Endothelial cell of umbilical vein (primary cell): ENCODE measurements at regions not wholly inside any gene's neighbourhood (a gene's known extent, or its start where the extent isn't known, plus 50 kb on each side); places are given as distances from the start of the nearest gene placed in this dataset.

Experiments used
- BruUV-seq: library from RNA; stranded (reverse); fragments of 400-500 nt; replicated peaks from 2 replicates; lab custom pipeline; 2021; lab: Mats Ljungman, UMichigan
- CTCF ChIA-PET: fragments of 300-600, 350-600 bp; sonication (Branson Sonifier 250); formaldehyde crosslinking; loops from one replicate; lab custom pipeline; 2021; ENCODE audit warnings: antibody characterized with exemption, inconsistent platforms; lab: Charles Lee
- POLR2A ChIA-PET: fragments of 300-600, 350-600 bp; sonication (Branson Sonifier 250); formaldehyde crosslinking; loops from one replicate; lab custom pipeline; 2021; ENCODE audit warnings: antibody characterized with exemption, inconsistent platforms; lab: Charles Lee
- DNase-seq: peaks from one replicate; pipeline ENCODE4 v3.0.0-alpha.2; 2011; ENCODE audit warnings: low read depth, low spot score
- FAIRE-seq: peaks from 2 replicates; lab custom pipeline; 2011; peaks lifted over from hg19 to GRCh38; lab: Jason Lieb, UNC
- H2AFZ ChIP-seq: 2 replicates; pipeline ENCODE4 v1.6.0; 2012; ENCODE audit warnings: low read depth, low read length, control low read depth, inconsistent platforms
- H3K27ac ChIP-seq: 2 replicates; pipeline ENCODE4 v1.5.1; 2011; ENCODE audit warnings: low read depth, mild to moderate bottlenecking, control low read depth, low read length, moderate library complexity; ENCODE audit not compliant: insufficient read depth
- H3K27me3 ChIP-seq, 2 experiments: 2 replicates each; pipeline versions ENCODE4 v1.6.0 to v1.6.1; 2011; ENCODE audit warnings: low read length in 2 of 2, mixed read lengths in 1 of 2; ENCODE audit not compliant: control insufficient read depth in 2 of 2, insufficient read depth in 2 of 2
- H3K36me3 ChIP-seq, 2 experiments: 2 replicates in 1 of 2; 3 replicates in 1 of 2; pipeline ENCODE4 v1.5.1; 2011; ENCODE audit warnings: low read length in 2 of 2, mild to moderate bottlenecking in 1 of 2, moderate library complexity in 1 of 2; ENCODE audit not compliant: control insufficient read depth in 2 of 2, insufficient read depth in 2 of 2; ENCODE audit errors: extremely low read depth in 1 of 2
- H3K4me1 ChIP-seq: 3 replicates; pipeline ENCODE4 v1.5.1; 2011; ENCODE audit warnings: mild to moderate bottlenecking, low read length; ENCODE audit not compliant: control insufficient read depth, insufficient read depth; ENCODE audit errors: extremely low read depth
- H3K4me2 ChIP-seq: 2 replicates; pipeline ENCODE4 v1.6.1; 2011; ENCODE audit warnings: low read length, control low read depth, mixed read lengths; ENCODE audit not compliant: insufficient read depth
- H3K4me3 ChIP-seq, 3 experiments: fragments of 200-600 bp in 1 of 3; sonication (generic), shearing (Covaris generic) in 1 of 3; replicated peaks in 1 of 3; 2 replicates each; pipeline ENCODE4 v1.5.1; 2011 to 2016; ENCODE audit warnings: control low read depth in 3 of 3, low read length in 3 of 3, mild to moderate bottlenecking in 2 of 3, inconsistent platforms in 1 of 3, low read depth in 1 of 3, moderate library complexity in 1 of 3; ENCODE audit not compliant: insufficient read depth in 1 of 3
- H3K79me2 ChIP-seq: 2 replicates; pipeline ENCODE4 v1.6.0; 2012; ENCODE audit warnings: low read length, inconsistent platforms; ENCODE audit not compliant: control insufficient read depth, insufficient read depth
- H3K9ac ChIP-seq: replicated peaks from 2 replicates; pipeline ENCODE3; 2011; ENCODE audit warnings: low read length, control low read depth; ENCODE audit not compliant: insufficient read depth; ENCODE audit errors: extremely low read depth
- H3K9me1 ChIP-seq: replicated peaks from 3 replicates; pipeline ENCODE4 v1.6.0; 2011; ENCODE audit warnings: mild to moderate bottlenecking, low read length; ENCODE audit not compliant: control insufficient read depth, insufficient read depth; ENCODE audit errors: extremely low read depth
- H3K9me3 ChIP-seq: replicated peaks from 2 replicates; pipeline ENCODE4 v1.5.1; 2012; ENCODE audit warnings: low read length, inconsistent platforms; ENCODE audit not compliant: control insufficient read depth, insufficient read depth
- H4K20me1 ChIP-seq: replicated peaks from 2 replicates; pipeline ENCODE3; 2011; ENCODE audit warnings: mild to moderate bottlenecking, low read length; ENCODE audit not compliant: control insufficient read depth, insufficient read depth; ENCODE audit errors: extremely low read depth
- EZH2 ChIP-seq: IDR thresholded peaks from 2 replicates; pipeline ENCODE4 v1.6.1; 2012; ENCODE audit warnings: borderline replicate concordance, low read depth, mild to moderate bottlenecking, moderate library complexity, low read length, inconsistent platforms; ENCODE audit not compliant: severe bottlenecking
- FOS ChIP-seq: IDR thresholded peaks from 2 replicates; pipeline ENCODE4 v1.6.1; 2011; ENCODE audit warnings: mild to moderate bottlenecking, low read length, moderate library complexity, borderline replicate concordance; ENCODE audit not compliant: insufficient read depth
- GATA2 ChIP-seq: IDR thresholded peaks from 2 replicates; pipeline ENCODE4 v1.7.0; 2011; ENCODE audit warnings: low read depth, mild to moderate bottlenecking, moderate library complexity, mixed read lengths, low read length; ENCODE audit not compliant: insufficient read length, insufficient read depth
- JUN ChIP-seq: IDR thresholded peaks from 2 replicates; pipeline ENCODE4 v1.6.1; 2011; ENCODE audit warnings: borderline replicate concordance, low read depth; ENCODE audit not compliant: insufficient read length, insufficient read depth
- MYC ChIP-seq: IDR thresholded peaks from one replicate; pipeline ENCODE4 v1.6.1; 2011; ENCODE audit warnings: mild to moderate bottlenecking, low read depth, low read length
- POLR2A ChIP-seq: IDR thresholded peaks from 2 replicates; pipeline ENCODE4 v1.6.1; 2012; ENCODE audit warnings: low read depth, mild to moderate bottlenecking, control low read depth, low read length
- POLR2AphosphoS5 ChIP-seq: IDR thresholded peaks from 2 replicates; pipeline ENCODE4 v1.6.1; 2012; ENCODE audit warnings: low read depth, mild to moderate bottlenecking, control low read depth, low read length, moderate library complexity; ENCODE audit not compliant: insufficient read depth
- dilution Hi-C: fragments of 300-500 bp; cut with MboI; formaldehyde crosslinking; loops from one replicate; pipeline ENCODE4 v1.15.0; 2019; ENCODE audit warnings: low sequenced_read_pairs; ENCODE audit not compliant: extremely low pct_ligation_motif_present
- intact Hi-C: fragments of 100-400 bp; cut with micrococcal nuclease; formaldehyde crosslinking; loops from one replicate; pipeline ENCODE4 v1.10.0; 2022
- TF ChIP-seq, protein P1 (sequence below), 2 donors: IDR thresholded peaks; 1 replicate in 1 of 2; 2 replicates in 1 of 2; pipeline ENCODE4 v1.5.1; 2011; ENCODE audit warnings: low read length in 2 of 2, mild to moderate bottlenecking in 2 of 2, moderate library complexity in 2 of 2, control low read depth in 1 of 2, inconsistent platforms in 1 of 2, low read depth in 1 of 2; ENCODE audit not compliant: insufficient read depth in 1 of 2; ENCODE audit errors: extremely low read depth in 1 of 2
- TF ChIP-seq, protein P2 (sequence below): IDR thresholded peaks from 2 replicates; pipeline ENCODE4 v1.6.1; 2011; ENCODE audit not compliant: insufficient read depth, insufficient read length

DNA sequence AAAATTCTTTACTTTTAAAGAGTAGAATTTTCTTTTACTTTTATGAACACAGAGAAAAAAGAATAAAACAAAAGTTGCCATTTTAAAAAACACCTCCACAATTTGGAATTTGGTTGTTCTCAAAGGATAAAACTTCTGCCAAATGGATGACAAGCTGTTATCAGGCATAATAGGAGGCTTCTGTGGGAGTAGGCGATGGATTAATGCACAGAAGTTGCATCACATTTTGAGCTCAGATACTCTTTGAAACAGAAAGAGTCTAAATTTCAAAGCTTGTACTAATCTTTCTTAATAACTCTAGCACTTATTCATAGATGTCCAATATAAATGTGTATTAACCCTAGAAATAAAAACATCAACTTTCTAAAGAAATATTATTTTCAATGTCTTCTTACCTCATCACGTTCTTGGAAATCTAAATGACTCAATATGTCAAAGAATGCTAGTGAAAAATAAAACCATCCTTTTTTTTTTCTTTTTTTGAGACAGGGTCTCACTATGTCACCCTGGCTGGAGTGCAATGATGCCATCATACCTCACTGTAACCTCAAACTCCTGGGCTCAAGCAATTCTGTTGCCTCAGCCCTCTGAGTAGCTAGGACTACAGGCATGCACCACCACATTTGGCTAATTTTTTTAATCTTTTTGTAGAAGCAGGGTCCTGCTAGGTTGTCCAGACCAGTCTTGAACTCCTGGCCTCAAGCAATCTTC is 112.8 kb upstream of the USP25 start:
- FAIRE-seq (no peak), DNase-seq (no peak)
- CTCF ChIA-PET: no interaction called here
- intact Hi-C loops (no loop called here), dilution Hi-C loops (no loop called here)
- POLR2A ChIA-PET: interaction anchor here (0.5 kb wide), 1 partner anchor 12 kb away, joined by 5 read pairs; no protein-coding TSS in a partner anchor
- no peak overlapping the region for H3K27ac ChIP-seq
- TF ChIP-seq POLR2AphosphoS5 (no peak), POLR2A (no peak), MYC (no peak), JUN (no peak), GATA2 (no peak), FOS (no peak), EZH2 (no peak)
- TF ChIP-seq, protein P1, sequence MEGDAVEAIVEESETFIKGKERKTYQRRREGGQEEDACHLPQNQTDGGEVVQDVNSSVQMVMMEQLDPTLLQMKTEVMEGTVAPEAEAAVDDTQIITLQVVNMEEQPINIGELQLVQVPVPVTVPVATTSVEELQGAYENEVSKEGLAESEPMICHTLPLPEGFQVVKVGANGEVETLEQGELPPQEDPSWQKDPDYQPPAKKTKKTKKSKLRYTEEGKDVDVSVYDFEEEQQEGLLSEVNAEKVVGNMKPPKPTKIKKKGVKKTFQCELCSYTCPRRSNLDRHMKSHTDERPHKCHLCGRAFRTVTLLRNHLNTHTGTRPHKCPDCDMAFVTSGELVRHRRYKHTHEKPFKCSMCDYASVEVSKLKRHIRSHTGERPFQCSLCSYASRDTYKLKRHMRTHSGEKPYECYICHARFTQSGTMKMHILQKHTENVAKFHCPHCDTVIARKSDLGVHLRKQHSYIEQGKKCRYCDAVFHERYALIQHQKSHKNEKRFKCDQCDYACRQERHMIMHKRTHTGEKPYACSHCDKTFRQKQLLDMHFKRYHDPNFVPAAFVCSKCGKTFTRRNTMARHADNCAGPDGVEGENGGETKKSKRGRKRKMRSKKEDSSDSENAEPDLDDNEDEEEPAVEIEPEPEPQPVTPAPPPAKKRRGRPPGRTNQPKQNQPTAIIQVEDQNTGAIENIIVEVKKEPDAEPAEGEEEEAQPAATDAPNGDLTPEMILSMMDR (IDR thresholded peaks at IDR 0.05; ENCODE audit: extremely low read depth in 1 of 2, insufficient read depth in 1 of 2, low read depth in 1 of 2, low read length in 2 of 2): no peak
- TF ChIP-seq, protein P2, sequence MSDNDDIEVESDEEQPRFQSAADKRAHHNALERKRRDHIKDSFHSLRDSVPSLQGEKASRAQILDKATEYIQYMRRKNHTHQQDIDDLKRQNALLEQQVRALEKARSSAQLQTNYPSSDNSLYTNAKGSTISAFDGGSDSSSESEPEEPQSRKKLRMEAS: no peak
- no TSS peak for BruUV-seq
- no peaks in the 10 kb centered on the region for H3K9me1 ChIP-seq
- no peak overlapping the region for H3K9ac ChIP-seq
- no peaks in the 10 kb centered on the region for H3K36me3 ChIP-seq
- H3K79me2 ChIP-seq: no peaks in the 10 kb centered on the region
- H3K4me2 ChIP-seq: no peak overlapping the region
- H4K20me1 ChIP-seq: no peaks in the 10 kb centered on the region
- peaks cover 5% of the 10 kb centered on the region for H3K4me1 ChIP-seq
- no peak overlapping the region for H2AFZ ChIP-seq
- H3K4me3 ChIP-seq: no peak overlapping the region
- H3K27me3 ChIP-seq: no peaks in the 10 kb centered on the region
- no peaks in the 10 kb centered on the region for H3K9me3 ChIP-seq
